ENCODE measurements at regions not wholly inside any gene's neighbourhood (a gene's known extent, or its start where the extent isn't known, plus 50 kb on each side); places are given as distances from the start of the nearest gene placed in this dataset.

GRCh38 chr22:49604732-49605302 is 222.9 kb downstream of the BRD1 start:
- no peak for DNase-seq (ENCODE audit: low spot score)

- no peak for DNase-seq (ENCODE audit: low spot score)
Observed at GRCh38 chr22:49603016-49603415, 224.7 kb downstream of the BRD1 start.

GRCh38 chr22:49602481-49602880 is 225.2 kb downstream of the BRD1 start:
- DNase-seq (ENCODE audit: low spot score), result no peak

GRCh38 chr22:49601614-49602321 is 225.9 kb downstream of the BRD1 start:
- no peak for DNase-seq (ENCODE audit: low spot score)

- DNase-seq (ENCODE audit: low spot score), result no peak
Observed at GRCh38 chr22:49600891-49601431, 226.7 kb downstream of the BRD1 start.

- no peak for DNase-seq (ENCODE audit: low spot score)
Observed at GRCh38 chr22:49600468-49600867, 227.2 kb downstream of the BRD1 start.

- no peak for DNase-seq (ENCODE audit: low spot score)
Observed at GRCh38 chr22:49599691-49600455, 227.8 kb downstream of the BRD1 start.

GRCh38 chr22:49599039-49599438 is 228.6 kb downstream of the BRD1 start:
- no peak for DNase-seq (ENCODE audit: low spot score)

GRCh38 chr22:49598338-49598737 is 229.3 kb downstream of the BRD1 start:
- no peak for DNase-seq (ENCODE audit: low spot score)

- no peak for DNase-seq (ENCODE audit: low spot score)
Observed at GRCh38 chr22:49597428-49598039, 230.1 kb downstream of the BRD1 start.

- no peak for DNase-seq (ENCODE audit: low spot score)
Observed at GRCh38 chr22:49595465-49596078, 232.1 kb downstream of the BRD1 start.

- no peak for DNase-seq (ENCODE audit: low spot score)
Observed at GRCh38 chr22:49594078-49594477, 233.6 kb downstream of the BRD1 start.

- no peak for DNase-seq (ENCODE audit: low spot score)
Observed at GRCh38 chr22:49593509-49593908, 234.2 kb downstream of the BRD1 start.

GRCh38 chr22:49592780-49593501 is 234.7 kb downstream of the BRD1 start:
- no peak for DNase-seq (ENCODE audit: low spot score)

- no peak for DNase-seq (ENCODE audit: low spot score)
Observed at GRCh38 chr22:49590851-49591445, 236.7 kb downstream of the BRD1 start.

- DNase-seq (ENCODE audit: low spot score), result no peak
Observed at GRCh38 chr22:49590381-49590780, 237.3 kb downstream of the BRD1 start.

- no peak for DNase-seq (ENCODE audit: low spot score)
Observed at GRCh38 chr22:49589811-49590210, 237.9 kb downstream of the BRD1 start.

- no peak for DNase-seq (ENCODE audit: low spot score)
Observed at GRCh38 chr22:49589301-49589700, 238.4 kb downstream of the BRD1 start.

- no peak for DNase-seq (ENCODE audit: low spot score)
Observed at GRCh38 chr22:49588739-49589138, 238.9 kb downstream of the BRD1 start.

- DNase-seq (ENCODE audit: low spot score), result no peak
Observed at GRCh38 chr22:49587987-49588386, 239.7 kb downstream of the BRD1 start.

- no peak for DNase-seq (ENCODE audit: low spot score)
Observed at GRCh38 chr22:49587421-49587820, 240.3 kb downstream of the BRD1 start.
